ENCODE measurements at regions not wholly inside any gene's neighbourhood (a gene's known extent, or its start where the extent isn't known, plus 50 kb on each side); places are given as distances from the start of the nearest gene placed in this dataset.

DNA sequence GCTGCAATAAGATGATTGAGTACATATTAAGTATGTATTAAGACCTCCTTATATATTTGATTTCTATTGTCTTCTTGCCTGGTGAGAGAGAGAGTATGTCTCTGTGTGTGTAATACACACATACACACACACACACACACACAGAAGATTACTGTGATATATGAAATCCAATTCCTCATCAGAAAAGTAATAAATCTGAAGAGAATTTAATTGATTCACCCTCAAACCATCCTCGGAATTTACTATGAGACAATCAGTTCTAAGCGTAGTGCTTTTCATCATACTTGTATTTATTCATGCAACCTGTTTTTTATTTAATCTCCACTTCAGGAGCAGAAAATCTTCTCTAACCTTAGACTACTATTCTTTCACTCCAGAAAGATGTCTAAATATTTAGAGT lies 62.3 kb upstream of the TLL1 start:
- POLR2A ChIA-PET = no interaction called here
- CTCF ChIA-PET = no interaction called here
- TF ChIP-seq ZNF302 (tag by site-specific recombination; IDR thresholded peaks at IDR 0.05; ENCODE audit: low read depth) (no peak), EGR2 (tag by site-specific recombination; IDR thresholded peaks at IDR 0.05; ENCODE audit: low read depth) (no peak), ZNF132 (tag by site-specific recombination; IDR thresholded peaks at IDR 0.05; ENCODE audit: borderline replicate concordance) (no peak), ZNF266 (tag by site-specific recombination; IDR thresholded peaks at IDR 0.05; ENCODE audit: low read depth) (no peak), ZNF404 (tag by site-specific recombination; IDR thresholded peaks at IDR 0.05) (no peak), YY1 (tag by site-specific recombination; IDR thresholded peaks at IDR 0.05) (no peak), ZNF701 (tag by site-specific recombination; IDR thresholded peaks at IDR 0.05) (no peak), ZNF660 (tag by site-specific recombination; IDR thresholded peaks at IDR 0.05) (no peak), ZFP41 (tag by site-specific recombination; IDR thresholded peaks at IDR 0.05; ENCODE audit: borderline replicate concordance) (no peak), KLF16 (tag by site-specific recombination; IDR thresholded peaks at IDR 0.05) (no peak)
- TF ChIP-seq, protein P1, sequence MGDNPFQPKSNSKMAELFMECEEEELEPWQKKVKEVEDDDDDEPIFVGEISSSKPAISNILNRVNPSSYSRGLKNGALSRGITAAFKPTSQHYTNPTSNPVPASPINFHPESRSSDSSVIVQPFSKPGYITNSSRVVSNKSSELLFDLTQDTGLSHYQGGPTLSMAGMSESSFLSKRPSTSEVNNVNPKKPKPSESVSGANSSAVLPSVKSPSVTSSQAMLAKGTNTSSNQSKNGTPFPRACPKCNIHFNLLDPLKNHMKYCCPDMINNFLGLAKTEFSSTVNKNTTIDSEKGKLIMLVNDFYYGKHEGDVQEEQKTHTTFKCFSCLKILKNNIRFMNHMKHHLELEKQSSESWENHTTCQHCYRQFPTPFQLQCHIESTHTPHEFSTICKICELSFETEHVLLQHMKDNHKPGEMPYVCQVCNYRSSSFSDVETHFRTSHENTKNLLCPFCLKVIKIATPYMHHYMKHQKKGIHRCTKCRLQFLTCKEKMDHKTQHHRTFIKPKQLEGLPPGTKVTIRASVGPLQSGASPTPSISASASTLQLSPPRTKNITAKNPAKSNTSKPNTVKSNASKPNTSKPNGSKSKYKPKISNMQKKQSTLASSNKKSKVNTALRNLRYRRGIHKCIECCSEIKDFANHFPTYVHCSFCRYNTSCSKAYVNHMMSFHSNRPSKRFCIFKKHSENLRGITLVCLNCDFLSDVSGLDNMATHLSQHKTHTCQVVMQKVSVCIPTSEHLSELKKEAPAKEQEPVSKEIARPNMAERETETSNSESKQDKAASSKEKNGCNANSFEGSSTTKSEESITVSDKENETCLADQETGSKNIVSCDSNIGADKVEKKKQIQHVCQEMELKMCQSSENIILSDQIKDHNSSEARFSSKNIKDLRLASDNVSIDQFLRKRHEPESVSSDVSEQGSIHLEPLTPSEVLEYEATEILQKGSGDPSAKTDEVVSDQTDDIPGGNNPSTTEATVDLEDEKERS (tag by site-specific recombination; IDR thresholded peaks at IDR 0.05) = no peak
- TF ChIP-seq, protein P2, sequence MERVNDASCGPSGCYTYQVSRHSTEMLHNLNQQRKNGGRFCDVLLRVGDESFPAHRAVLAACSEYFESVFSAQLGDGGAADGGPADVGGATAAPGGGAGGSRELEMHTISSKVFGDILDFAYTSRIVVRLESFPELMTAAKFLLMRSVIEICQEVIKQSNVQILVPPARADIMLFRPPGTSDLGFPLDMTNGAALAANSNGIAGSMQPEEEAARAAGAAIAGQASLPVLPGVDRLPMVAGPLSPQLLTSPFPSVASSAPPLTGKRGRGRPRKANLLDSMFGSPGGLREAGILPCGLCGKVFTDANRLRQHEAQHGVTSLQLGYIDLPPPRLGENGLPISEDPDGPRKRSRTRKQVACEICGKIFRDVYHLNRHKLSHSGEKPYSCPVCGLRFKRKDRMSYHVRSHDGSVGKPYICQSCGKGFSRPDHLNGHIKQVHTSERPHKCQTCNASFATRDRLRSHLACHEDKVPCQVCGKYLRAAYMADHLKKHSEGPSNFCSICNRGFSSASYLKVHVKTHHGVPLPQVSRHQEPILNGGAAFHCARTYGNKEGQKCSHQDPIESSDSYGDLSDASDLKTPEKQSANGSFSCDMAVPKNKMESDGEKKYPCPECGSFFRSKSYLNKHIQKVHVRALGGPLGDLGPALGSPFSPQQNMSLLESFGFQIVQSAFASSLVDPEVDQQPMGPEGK (tag by site-specific recombination; IDR thresholded peaks at IDR 0.05) = no peak
- TF ChIP-seq, protein P3, sequence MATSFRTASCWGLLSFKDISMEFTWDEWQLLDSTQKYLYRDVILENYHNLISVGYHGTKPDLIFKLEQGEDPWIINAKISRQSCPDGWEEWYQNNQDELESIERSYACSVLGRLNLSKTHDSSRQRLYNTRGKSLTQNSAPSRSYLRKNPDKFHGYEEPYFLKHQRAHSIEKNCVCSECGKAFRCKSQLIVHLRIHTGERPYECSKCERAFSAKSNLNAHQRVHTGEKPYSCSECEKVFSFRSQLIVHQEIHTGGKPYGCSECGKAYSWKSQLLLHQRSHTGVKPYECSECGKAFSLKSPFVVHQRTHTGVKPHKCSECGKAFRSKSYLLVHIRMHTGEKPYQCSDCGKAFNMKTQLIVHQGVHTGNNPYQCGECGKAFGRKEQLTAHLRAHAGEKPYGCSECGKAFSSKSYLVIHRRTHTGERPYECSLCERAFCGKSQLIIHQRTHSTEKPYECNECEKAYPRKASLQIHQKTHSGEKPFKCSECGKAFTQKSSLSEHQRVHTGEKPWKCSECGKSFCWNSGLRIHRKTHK (tag by site-specific recombination; IDR thresholded peaks at IDR 0.05) = no peak
- Histone ChIP-seq H3K36me3 (ENCODE audit: control insufficient read depth in 2 of 2, insufficient read depth in 1 of 2, low read length in 2 of 2) (no peaks in the 10 kb centered on the region), H3K9me3 (ENCODE audit: control insufficient read depth, insufficient read depth, low read depth, low read length) (no peaks in the 10 kb centered on the region), H3K27ac (ENCODE audit: extremely low read depth, low read depth, low read length) (no peak overlapping the region), H3K4me1 (ENCODE audit: control insufficient read depth, insufficient read depth, low read length) (no peaks in the 10 kb centered on the region), H3K4me3 (ENCODE audit: low read depth, low read length) (no peak overlapping the region)

DNA sequence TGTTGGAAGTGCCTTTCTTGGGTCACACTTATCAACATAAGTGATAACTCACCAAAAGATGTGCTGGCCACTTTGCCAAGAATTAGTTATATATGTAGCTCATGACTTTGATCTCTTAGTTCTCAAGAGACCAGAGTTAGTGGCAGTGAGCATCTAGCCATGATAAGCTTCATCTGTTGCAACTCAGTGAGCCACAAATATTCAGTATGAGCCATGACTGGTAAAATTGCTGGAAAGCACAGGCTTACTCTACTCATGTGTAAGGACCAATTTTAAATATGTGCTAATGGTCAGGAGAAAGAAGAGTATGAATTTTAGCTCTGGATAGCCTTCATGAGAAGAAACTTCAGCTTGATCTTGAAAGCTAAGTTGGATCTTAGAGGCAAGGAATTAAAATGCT lies 59.4 kb upstream of the TLL1 start:
- Histone ChIP-seq H3K27ac (ENCODE audit: extremely low read depth, low read depth, low read length) (no peak overlapping the region), H3K4me3 (ENCODE audit: low read depth, low read length) (no peak overlapping the region), H3K36me3 (ENCODE audit: control insufficient read depth in 2 of 2, insufficient read depth in 1 of 2, low read length in 2 of 2) (no peaks in the 10 kb centered on the region), H3K4me1 (ENCODE audit: control insufficient read depth, insufficient read depth, low read length) (no peaks in the 10 kb centered on the region), H3K9me3 (ENCODE audit: control insufficient read depth, insufficient read depth, low read depth, low read length) (no peaks in the 10 kb centered on the region)
- no peak for TF ChIP-seq ZNF112 (tag by site-specific recombination; IDR thresholded peaks at IDR 0.05)
- TF ChIP-seq FEZF1 (tag by site-specific recombination; IDR thresholded peaks at IDR 0.05) = no peak
- TF ChIP-seq, protein P4, sequence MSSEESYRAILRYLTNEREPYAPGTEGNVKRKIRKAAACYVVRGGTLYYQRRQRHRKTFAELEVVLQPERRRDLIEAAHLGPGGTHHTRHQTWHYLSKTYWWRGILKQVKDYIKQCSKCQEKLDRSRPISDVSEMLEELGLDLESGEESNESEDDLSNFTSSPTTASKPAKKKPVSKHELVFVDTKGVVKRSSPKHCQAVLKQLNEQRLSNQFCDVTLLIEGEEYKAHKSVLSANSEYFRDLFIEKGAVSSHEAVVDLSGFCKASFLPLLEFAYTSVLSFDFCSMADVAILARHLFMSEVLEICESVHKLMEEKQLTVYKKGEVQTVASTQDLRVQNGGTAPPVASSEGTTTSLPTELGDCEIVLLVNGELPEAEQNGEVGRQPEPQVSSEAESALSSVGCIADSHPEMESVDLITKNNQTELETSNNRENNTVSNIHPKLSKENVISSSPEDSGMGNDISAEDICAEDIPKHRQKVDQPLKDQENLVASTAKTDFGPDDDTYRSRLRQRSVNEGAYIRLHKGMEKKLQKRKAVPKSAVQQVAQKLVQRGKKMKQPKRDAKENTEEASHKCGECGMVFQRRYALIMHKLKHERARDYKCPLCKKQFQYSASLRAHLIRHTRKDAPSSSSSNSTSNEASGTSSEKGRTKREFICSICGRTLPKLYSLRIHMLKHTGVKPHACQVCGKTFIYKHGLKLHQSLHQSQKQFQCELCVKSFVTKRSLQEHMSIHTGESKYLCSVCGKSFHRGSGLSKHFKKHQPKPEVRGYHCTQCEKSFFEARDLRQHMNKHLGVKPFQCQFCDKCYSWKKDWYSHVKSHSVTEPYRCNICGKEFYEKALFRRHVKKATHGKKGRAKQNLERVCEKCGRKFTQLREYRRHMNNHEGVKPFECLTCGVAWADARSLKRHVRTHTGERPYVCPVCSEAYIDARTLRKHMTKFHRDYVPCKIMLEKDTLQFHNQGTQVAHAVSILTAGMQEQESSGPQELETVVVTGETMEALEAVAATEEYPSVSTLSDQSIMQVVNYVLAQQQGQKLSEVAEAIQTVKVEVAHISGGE (tag by site-specific recombination; conservative IDR thresholded peaks at IDR 0.05; ENCODE audit: low read depth) = no peak
- TF ChIP-seq, protein P5, sequence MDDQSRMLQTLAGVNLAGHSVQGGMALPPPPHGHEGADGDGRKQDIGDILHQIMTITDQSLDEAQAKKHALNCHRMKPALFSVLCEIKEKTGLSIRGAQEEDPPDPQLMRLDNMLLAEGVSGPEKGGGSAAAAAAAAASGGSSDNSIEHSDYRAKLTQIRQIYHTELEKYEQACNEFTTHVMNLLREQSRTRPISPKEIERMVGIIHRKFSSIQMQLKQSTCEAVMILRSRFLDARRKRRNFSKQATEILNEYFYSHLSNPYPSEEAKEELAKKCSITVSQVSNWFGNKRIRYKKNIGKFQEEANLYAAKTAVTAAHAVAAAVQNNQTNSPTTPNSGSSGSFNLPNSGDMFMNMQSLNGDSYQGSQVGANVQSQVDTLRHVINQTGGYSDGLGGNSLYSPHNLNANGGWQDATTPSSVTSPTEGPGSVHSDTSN (CRISPR knock-in tag; IDR thresholded peaks at IDR 0.05) = no peak
- no peak for TF ChIP-seq ZNF169 (tag by site-specific recombination; IDR thresholded peaks at IDR 0.05)
- TF ChIP-seq, protein P6, sequence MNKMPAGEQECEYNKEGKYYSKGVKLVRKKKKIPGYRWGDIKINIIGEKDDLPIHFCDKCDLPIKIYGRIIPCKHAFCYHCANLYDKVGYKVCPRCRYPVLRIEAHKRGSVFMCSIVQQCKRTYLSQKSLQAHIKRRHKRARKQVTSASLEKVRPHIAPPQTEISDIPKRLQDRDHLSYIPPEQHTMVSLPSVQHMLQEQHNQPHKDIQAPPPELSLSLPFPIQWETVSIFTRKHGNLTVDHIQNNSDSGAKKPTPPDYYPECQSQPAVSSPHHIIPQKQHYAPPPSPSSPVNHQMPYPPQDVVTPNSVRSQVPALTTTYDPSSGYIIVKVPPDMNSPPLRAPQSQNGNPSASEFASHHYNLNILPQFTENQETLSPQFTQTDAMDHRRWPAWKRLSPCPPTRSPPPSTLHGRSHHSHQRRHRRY (tag by site-specific recombination; IDR thresholded peaks at IDR 0.05) = no peak
- no peak for TF ChIP-seq TCF7L2 (IDR thresholded peaks at IDR 0.05; ENCODE audit: borderline replicate concordance, low read depth, low read length)
- TF ChIP-seq ZNF114 (tag by site-specific recombination; IDR thresholded peaks at IDR 0.05) = no peak
- TF ChIP-seq KLF8 (tag by site-specific recombination; IDR thresholded peaks at IDR 0.05) = no peak
- POLR2A ChIA-PET = no interaction called here
- CTCF ChIA-PET = no interaction called here
